ENCODE measurements at regions not wholly inside any gene's neighbourhood (a gene's known extent, or its start where the extent isn't known, plus 50 kb on each side); places are given as distances from the start of the nearest gene placed in this dataset.

GRCh38 chr2:187799601-187800000, 245.4 kb upstream of the TFPI start:
- no peak for DNase-seq

GRCh38 chr2:187803816-187804215, 249.6 kb upstream of the TFPI start:
- DNase-seq = no peak

GRCh38 chr2:187815113-187815512, 260.9 kb upstream of the TFPI start:
- no peak for DNase-seq

- no peak for DNase-seq
Measured at GRCh38 chr2:187819624-187820023, 265.4 kb upstream of the TFPI start.

GRCh38 chr2:187825108-187825507, 270.9 kb upstream of the TFPI start:
- no peak for DNase-seq

- no peak for DNase-seq
Measured at GRCh38 chr2:187826023-187826422, 271.8 kb upstream of the TFPI start.

GRCh38 chr2:187834787-187835186, 280.6 kb upstream of the TFPI start:
- no peak for DNase-seq

GRCh38 chr2:187838690-187839089, 284.5 kb upstream of the TFPI start:
- no peak for DNase-seq

GRCh38 chr2:187842315-187842714, 288.1 kb upstream of the TFPI start:
- DNase-seq = no peak

- no peak for DNase-seq
Measured at GRCh38 chr2:187842978-187843847, 289.0 kb upstream of the TFPI start.

- no peak for DNase-seq
Measured at GRCh38 chr2:187847245-187848208, 293.3 kb upstream of the TFPI start.

- DNase-seq = no peak
Measured at GRCh38 chr2:187851955-187852561, 297.8 kb upstream of the TFPI start.

- DNase-seq = no peak
Measured at GRCh38 chr2:187853381-187853791, 299.2 kb upstream of the TFPI start.

- DNase-seq = no peak
Measured at GRCh38 chr2:187854801-187855200, 300.6 kb upstream of the TFPI start.

- DNase-seq = no peak
Measured at GRCh38 chr2:187855689-187856088, 301.5 kb upstream of the TFPI start.

GRCh38 chr2:187857826-187858225, 303.6 kb upstream of the TFPI start:
- no peak for DNase-seq

GRCh38 chr2:187862715-187863114, 308.5 kb upstream of the TFPI start:
- no peak for DNase-seq

- no peak for DNase-seq
Measured at GRCh38 chr2:187865025-187865424, 310.8 kb upstream of the TFPI start.

- no peak for DNase-seq
Measured at GRCh38 chr2:187867165-187867564, 312.9 kb upstream of the TFPI start.

- no peak for DNase-seq
Measured at GRCh38 chr2:187869195-187869594, 315.0 kb upstream of the TFPI start.

GRCh38 chr2:187871506-187871905, 317.3 kb upstream of the TFPI start:
- no peak for DNase-seq

GRCh38 chr2:187873132-187873531, 318.9 kb upstream of the TFPI start:
- no peak for DNase-seq

- no peak for DNase-seq
Measured at GRCh38 chr2:187874786-187875185, 320.6 kb upstream of the TFPI start.

All from T1000 (cell line).